OCI-LY3 (cell line): ENCODE measurements at regions not wholly inside any gene's neighbourhood (a gene's known extent, or its start where the extent isn't known, plus 50 kb on each side); places are given as distances from the start of the nearest gene placed in this dataset.

ENCODE experiments used
- EZH2phosphoT487 ChIP-seq: fragments of 200-600 bp; shearing (Covaris generic); IDR thresholded peaks from 2 replicates; pipeline ENCODE4 v1.6.1; 2018; ENCODE audit warnings: antibody characterized with exemption, mixed run types, low read depth
- TF ChIP-seq, protein P1 (sequence below): fragments of 200-600, 300-600 bp; sonication (generic); IDR thresholded peaks from 2 replicates; pipeline ENCODE4 v1.5.1; 2014; ENCODE audit warnings: antibody characterized with exemption, low read length, low read depth

DNA sequence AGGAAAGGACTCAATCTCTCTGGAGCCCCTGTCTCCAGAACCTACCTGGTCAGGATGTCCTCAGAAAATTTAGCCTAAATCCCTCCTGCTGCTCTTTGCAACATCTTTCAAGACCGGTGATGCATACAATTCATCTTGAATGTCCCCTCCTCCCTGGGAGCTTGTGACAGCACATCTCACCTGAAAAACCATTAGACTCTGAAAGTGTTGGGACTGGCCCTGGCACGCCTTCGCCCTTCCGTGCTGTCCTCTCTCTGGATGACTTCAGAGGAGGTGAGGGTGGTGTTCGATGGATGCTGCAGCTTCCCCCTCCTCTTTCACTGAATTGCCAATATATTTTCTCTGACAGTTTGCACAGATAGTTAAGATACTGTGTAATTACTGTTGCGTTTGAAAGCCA, 90.9 kb upstream of the CISTR start:
- TF ChIP-seq, protein P1, sequence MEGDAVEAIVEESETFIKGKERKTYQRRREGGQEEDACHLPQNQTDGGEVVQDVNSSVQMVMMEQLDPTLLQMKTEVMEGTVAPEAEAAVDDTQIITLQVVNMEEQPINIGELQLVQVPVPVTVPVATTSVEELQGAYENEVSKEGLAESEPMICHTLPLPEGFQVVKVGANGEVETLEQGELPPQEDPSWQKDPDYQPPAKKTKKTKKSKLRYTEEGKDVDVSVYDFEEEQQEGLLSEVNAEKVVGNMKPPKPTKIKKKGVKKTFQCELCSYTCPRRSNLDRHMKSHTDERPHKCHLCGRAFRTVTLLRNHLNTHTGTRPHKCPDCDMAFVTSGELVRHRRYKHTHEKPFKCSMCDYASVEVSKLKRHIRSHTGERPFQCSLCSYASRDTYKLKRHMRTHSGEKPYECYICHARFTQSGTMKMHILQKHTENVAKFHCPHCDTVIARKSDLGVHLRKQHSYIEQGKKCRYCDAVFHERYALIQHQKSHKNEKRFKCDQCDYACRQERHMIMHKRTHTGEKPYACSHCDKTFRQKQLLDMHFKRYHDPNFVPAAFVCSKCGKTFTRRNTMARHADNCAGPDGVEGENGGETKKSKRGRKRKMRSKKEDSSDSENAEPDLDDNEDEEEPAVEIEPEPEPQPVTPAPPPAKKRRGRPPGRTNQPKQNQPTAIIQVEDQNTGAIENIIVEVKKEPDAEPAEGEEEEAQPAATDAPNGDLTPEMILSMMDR, result no peak
- no peak for TF ChIP-seq EZH2phosphoT487
